ENCODE measurements at regions not wholly inside any gene's neighbourhood (a gene's known extent, or its start where the extent isn't known, plus 50 kb on each side); places are given as distances from the start of the nearest gene placed in this dataset.
A peak's percentile ranks its signal among the peaks of the same experiment; 100 is the strongest.

- no peak for DNase-seq
Observed at GRCh38 chr6:104418125-104418524, 441.6 kb downstream of the HACE1 start.

GRCh38 chr6:104414723-104415122 lies 445.0 kb downstream of the HACE1 start:
- no peak for DNase-seq

- no peak for DNase-seq
Observed at GRCh38 chr6:104413767-104414166, 446.0 kb downstream of the HACE1 start.

GRCh38 chr6:104411302-104411701 lies 448.4 kb downstream of the HACE1 start:
- no peak for DNase-seq

- peak; percentile 15 for DNase-seq
Observed at GRCh38 chr6:104409913-104410312, 449.8 kb downstream of the HACE1 start.

GRCh38 chr6:104407957-104408356 lies 451.8 kb downstream of the HACE1 start:
- DNase-seq, result no peak

GRCh38 chr6:104404377-104404776 lies 455.3 kb downstream of the HACE1 start:
- no peak for DNase-seq

GRCh38 chr6:104402572-104402971 lies 457.1 kb downstream of the HACE1 start:
- DNase-seq, result no peak

GRCh38 chr6:104401926-104402325 lies 457.8 kb downstream of the HACE1 start:
- DNase-seq, result no peak

GRCh38 chr6:104400844-104401243 lies 458.9 kb downstream of the HACE1 start:
- DNase-seq, result no peak

GRCh38 chr6:104396077-104396476 lies 463.6 kb downstream of the HACE1 start:
- DNase-seq, result no peak

GRCh38 chr6:104381907-104382306 lies 477.8 kb downstream of the HACE1 start:
- no peak for DNase-seq

GRCh38 chr6:104365451-104366234 lies 494.1 kb downstream of the HACE1 start:
- no peak for DNase-seq

- DNase-seq, result no peak
Observed at GRCh38 chr6:104357928-104358327, 501.8 kb downstream of the HACE1 start.

GRCh38 chr6:104356197-104356596 lies 503.5 kb downstream of the HACE1 start:
- DNase-seq, result no peak

GRCh38 chr6:104349191-104349590 lies 510.5 kb downstream of the HACE1 start:
- DNase-seq, result no peak

GRCh38 chr6:104344223-104344622 lies 515.5 kb downstream of the HACE1 start:
- no peak for DNase-seq

- no peak for DNase-seq
Observed at GRCh38 chr6:104332364-104332763, 527.4 kb downstream of the HACE1 start.

- DNase-seq, result no peak
Observed at GRCh38 chr6:104326173-104327001, 533.3 kb downstream of the HACE1 start.

- peak; percentile 32 for DNase-seq
Observed at GRCh38 chr6:104325341-104326172, 534.2 kb downstream of the HACE1 start.

GRCh38 chr6:104324301-104324700 lies 535.4 kb downstream of the HACE1 start:
- no peak for DNase-seq

GRCh38 chr6:104322841-104323240 lies 536.9 kb downstream of the HACE1 start:
- no peak for DNase-seq

GRCh38 chr6:104321301-104321700 lies 538.4 kb downstream of the HACE1 start:
- no peak for DNase-seq
